GM18909 (cell line): ENCODE measurements at regions not wholly inside any gene's neighbourhood (a gene's known extent, or its start where the extent isn't known, plus 50 kb on each side); places are given as distances from the start of the nearest gene placed in this dataset.

Experiments
- ATAC-seq: cut with Tn5 transposase; IDR thresholded peaks from one replicate; pipeline ENCODE4 v1.9.1; 2021; ENCODE audit warnings: mild to moderate bottlenecking; ENCODE audit not compliant: unreplicated experiment, poor library complexity

GRCh38 chr3:193974191-193974652 is 161.7 kb upstream of the HES1 start:
- ATAC-seq, result no peak

- no peak for ATAC-seq
These were observed 161.0 kb upstream of the HES1 start for GRCh38 chr3:193974671-193975535.

- ATAC-seq, result no peak
These were observed 158.3 kb upstream of the HES1 start for GRCh38 chr3:193977622-193978021.

- ATAC-seq, result no peak
These were observed 157.9 kb upstream of the HES1 start for GRCh38 chr3:193978030-193978429.

- ATAC-seq, result no peak
These were observed 157.5 kb upstream of the HES1 start for GRCh38 chr3:193978486-193978885.

GRCh38 chr3:193980326-193980725 is 155.6 kb upstream of the HES1 start:
- ATAC-seq, result no peak

GRCh38 chr3:193980905-193981304 is 155.0 kb upstream of the HES1 start:
- no peak for ATAC-seq

- no peak for ATAC-seq
These were observed 154.4 kb upstream of the HES1 start for GRCh38 chr3:193981504-193981903.

- no peak for ATAC-seq
These were observed 153.7 kb upstream of the HES1 start for GRCh38 chr3:193982258-193982659.

GRCh38 chr3:193983846-193984818 is 151.8 kb upstream of the HES1 start:
- ATAC-seq, result no peak

GRCh38 chr3:193984876-193985275 is 151.1 kb upstream of the HES1 start:
- ATAC-seq, result no peak

- no peak for ATAC-seq
These were observed 148.8 kb upstream of the HES1 start for GRCh38 chr3:193987186-193987585.

GRCh38 chr3:193989186-193989585 is 146.8 kb upstream of the HES1 start:
- no peak for ATAC-seq

- ATAC-seq, result no peak
These were observed 144.1 kb upstream of the HES1 start for GRCh38 chr3:193991666-193992424.

GRCh38 chr3:193992425-193993037 is 143.4 kb upstream of the HES1 start:
- no peak for ATAC-seq

- ATAC-seq, result no peak
These were observed 139.7 kb upstream of the HES1 start for GRCh38 chr3:193996221-193996620.

- ATAC-seq, result no peak
These were observed 139.3 kb upstream of the HES1 start for GRCh38 chr3:193996641-193997089.

GRCh38 chr3:193997228-193998122 is 138.5 kb upstream of the HES1 start:
- no peak for ATAC-seq

GRCh38 chr3:193998123-193998448 is 137.9 kb upstream of the HES1 start:
- ATAC-seq, result no peak
